HFF-Myc (cell line): ENCODE measurements at regions not wholly inside any gene's neighbourhood (a gene's known extent, or its start where the extent isn't known, plus 50 kb on each side); places are given as distances from the start of the nearest gene placed in this dataset.

Experiments used
- DNase-seq: peaks from one replicate; pipeline ENCODE4 v3.0.0-alpha.2; 2011; ENCODE audit warnings: low read depth; ENCODE audit errors: extremely low read depth
- H3K4me3 ChIP-seq: replicated peaks from 2 replicates; pipeline ENCODE4 v1.5.1; 2011; ENCODE audit warnings: low read depth, mild to moderate bottlenecking, control low read depth, low read length
- TF ChIP-seq, protein P1 (sequence below): IDR thresholded peaks from 2 replicates; pipeline ENCODE4 v1.5.1; 2012; ENCODE audit warnings: mild to moderate bottlenecking, low read depth, low read length, control low read depth; ENCODE audit errors: missing control alignments

DNA sequence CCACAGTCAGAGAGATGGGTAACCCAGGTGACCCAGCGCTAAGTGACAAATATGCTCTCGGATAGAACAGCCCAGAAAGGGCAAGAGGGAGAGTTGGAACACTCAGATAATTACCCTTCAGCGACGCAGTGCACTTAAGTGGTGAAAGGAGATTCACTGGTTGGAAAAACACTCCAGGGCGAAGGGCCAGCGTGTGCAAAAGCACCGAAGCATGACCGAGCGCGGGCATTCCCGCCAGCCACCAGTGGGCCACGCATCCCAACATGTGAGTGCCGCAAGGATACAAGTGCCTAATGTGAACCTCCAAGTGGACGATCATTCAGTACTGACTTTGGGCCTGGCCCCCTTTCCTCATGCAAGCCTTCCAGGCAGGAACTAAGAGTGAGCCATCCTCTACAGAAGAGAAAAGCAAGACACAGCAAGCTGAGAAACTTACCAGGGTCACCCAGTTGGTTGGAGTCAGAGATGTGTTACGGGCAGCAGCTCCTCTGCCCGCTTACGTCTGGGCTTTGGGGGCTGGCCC is 258.4 kb downstream of the C16orf95 start:
- H3K4me3 ChIP-seq, result no peak overlapping the region
- DNase-seq, result no peak
- TF ChIP-seq, protein P1, sequence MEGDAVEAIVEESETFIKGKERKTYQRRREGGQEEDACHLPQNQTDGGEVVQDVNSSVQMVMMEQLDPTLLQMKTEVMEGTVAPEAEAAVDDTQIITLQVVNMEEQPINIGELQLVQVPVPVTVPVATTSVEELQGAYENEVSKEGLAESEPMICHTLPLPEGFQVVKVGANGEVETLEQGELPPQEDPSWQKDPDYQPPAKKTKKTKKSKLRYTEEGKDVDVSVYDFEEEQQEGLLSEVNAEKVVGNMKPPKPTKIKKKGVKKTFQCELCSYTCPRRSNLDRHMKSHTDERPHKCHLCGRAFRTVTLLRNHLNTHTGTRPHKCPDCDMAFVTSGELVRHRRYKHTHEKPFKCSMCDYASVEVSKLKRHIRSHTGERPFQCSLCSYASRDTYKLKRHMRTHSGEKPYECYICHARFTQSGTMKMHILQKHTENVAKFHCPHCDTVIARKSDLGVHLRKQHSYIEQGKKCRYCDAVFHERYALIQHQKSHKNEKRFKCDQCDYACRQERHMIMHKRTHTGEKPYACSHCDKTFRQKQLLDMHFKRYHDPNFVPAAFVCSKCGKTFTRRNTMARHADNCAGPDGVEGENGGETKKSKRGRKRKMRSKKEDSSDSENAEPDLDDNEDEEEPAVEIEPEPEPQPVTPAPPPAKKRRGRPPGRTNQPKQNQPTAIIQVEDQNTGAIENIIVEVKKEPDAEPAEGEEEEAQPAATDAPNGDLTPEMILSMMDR, result no peak

DNA sequence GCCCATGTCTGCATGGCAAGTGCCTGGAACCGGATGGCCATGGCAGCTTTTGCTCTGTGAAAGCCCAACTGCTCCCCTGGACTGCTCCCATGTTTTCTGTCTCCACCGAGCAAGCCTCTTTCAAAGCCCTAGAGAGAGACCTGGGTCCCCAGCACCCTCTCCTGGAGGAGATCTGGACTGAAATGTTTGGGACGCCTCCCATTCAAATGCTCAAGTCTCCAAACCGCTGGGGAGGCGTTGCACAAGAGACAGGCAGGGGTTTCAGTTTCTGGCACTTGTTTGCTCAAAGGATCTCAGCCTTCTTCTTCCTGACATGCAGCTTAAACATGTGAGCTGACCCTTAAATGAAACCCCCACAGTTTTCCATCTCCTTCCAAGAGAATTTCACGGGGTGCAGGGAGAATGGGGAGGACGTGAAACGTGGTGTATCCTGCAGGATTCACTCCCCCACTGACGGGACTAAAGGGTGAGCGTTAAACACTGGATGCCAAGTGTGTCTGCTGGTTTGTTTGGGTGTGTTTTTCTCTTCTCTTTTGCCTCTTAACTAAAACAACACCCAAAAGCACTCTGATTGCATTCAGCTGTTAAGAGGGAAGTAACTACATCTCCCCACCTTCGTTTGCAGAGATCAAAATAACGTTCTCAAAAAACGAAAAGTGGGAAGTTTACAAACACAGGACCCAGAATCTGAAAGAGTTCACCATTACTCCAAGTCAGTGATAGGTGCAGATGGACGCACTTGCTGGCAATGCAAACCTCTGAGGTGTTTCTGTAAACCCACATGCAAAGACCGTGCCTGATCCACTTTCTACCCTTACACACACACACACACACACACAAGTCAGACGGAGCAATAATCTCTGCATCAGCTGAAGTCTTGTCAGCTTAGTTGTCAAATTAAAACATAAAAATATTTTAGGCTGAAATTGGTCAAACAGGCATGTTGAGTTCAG is 256.9 kb downstream of the C16orf95 start:
- no peak overlapping the region for H3K4me3 ChIP-seq
- DNase-seq, result no peak

DNA sequence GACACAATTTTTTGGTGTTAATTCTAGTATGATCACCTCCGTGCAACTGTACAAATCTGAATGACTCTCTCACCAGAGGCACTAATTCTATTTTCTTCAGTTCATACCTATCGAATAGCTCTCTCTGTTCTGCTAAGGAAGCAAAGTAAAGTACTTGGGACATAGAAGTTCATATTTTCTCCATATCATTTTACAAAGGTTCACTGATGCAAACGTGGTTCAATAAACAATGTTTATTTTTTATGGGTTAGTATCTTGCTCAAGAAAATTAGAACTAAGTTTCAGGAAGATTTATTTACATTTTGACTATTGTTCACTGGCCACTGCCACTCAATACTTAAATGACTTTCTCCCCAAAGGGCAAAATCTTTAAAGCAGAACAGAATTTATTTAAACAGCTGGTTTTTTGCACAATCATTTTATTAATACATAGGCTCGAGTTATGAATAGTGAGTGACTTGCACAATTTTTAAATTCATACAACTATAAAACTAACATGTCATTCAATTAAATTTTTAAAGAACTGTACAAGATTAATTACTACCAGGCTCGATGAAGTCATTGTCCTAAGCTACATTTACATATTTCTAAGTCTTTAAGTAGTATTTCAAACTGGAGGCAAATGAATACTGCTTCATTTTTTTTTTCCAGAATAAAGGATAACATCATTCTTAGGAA is 255.8 kb downstream of the C16orf95 start:
- no peak overlapping the region for H3K4me3 ChIP-seq
- no peak for DNase-seq
- TF ChIP-seq, protein P1, result no peak

More for the DNA sequence above, 256.9 kb downstream of the C16orf95 start:
- TF ChIP-seq, protein P1, result peak; percentile 16

DNA sequence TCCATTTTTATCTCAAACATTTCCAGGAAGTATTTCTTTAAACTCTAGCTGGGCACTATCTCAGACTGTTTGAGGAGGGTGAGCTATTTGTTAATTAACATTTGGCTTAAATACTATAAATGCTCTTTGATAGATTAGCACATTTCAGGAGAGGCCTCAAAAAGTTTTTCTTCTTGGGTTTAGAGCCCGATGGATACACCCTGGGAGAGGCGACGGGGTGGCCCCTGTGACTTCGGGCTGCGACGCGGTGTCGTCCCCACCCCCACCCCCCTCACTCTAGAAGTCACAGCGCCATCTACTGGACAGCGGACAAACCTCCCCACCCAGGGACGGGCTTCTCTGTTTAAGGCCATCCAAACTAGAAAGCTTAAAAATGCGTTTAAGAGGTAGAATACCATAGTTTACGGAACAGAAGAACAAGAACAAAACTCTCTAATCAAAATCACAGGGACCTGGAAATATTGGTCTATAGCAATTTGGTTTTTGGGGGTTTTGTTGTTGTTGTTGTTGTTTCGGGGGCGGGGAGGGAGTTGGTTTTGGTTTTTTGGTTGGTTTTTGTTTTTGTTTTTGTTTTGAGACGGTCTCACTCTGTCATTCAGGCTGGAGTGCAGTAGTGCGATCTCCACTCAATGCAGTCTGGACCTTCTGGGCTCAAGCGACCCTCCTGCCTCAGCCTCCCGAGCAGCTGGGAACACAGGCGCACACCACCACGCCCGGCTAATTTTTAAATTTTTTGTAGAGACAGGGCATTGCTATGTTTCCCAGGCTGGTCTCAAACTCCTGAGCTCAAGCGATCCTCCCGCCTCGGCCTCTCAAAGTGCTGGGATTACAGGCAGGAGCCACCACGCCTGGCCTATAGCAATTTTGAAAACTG is 254.4 kb downstream of the C16orf95 start:
- TF ChIP-seq, protein P1, result peak; percentile 90
- DNase-seq, result no peak
- no peak overlapping the region for H3K4me3 ChIP-seq

DNA sequence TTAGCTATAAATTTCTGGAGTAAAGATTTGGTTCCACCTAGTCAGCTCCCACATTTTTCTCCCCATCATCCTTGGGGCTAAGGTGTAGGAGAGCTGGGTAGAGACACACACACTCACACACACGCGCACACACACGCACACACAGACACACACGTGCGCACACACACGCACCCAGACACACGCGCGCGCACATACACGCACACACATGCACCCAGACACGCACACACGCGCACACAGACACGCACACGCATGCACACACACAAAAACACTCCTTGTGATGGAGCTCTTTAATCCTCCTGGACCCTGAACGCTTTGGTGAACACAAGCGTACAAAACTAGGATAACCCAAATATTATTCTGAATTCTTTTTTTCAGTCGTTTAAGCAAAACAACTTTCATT is 253.6 kb downstream of the C16orf95 start:
- TF ChIP-seq, protein P1, result no peak
- H3K4me3 ChIP-seq, result no peak overlapping the region
- DNase-seq, result no peak
